HEK293 (cell line): ENCODE measurements at regions not wholly inside any gene's neighbourhood (a gene's known extent, or its start where the extent isn't known, plus 50 kb on each side); places are given as distances from the start of the nearest gene placed in this dataset.

ENCODE experiments used
- CTCF ChIA-PET: fragments of 350-600 bp; formaldehyde crosslinking; extraction: SDS; loops from one replicate; lab custom pipeline; 2021; ENCODE audit warnings: antibody characterized with exemption; lab: Yijun Ruan, JAX
- POLR2A ChIA-PET: fragments of 300-600 bp; formaldehyde crosslinking; extraction: SDS; loops from one replicate; lab custom pipeline; 2020; ENCODE audit warnings: antibody characterized with exemption, inconsistent platforms; lab: Yijun Ruan, JAX
- H3K27ac ChIP-seq: fragments of 200-500 bp; sonication (Bioruptor generic); 2 replicates; pipeline ENCODE4 v1.5.1; 2014; ENCODE audit warnings: low read depth, low read length, control low read depth, inconsistent platforms; ENCODE audit errors: extremely low read depth
- H3K36me3 ChIP-seq, 2 experiments: fragments of 200-500 bp in 1 of 2; sonication (Bioruptor generic) in 1 of 2; 1 replicate in 1 of 2; 2 replicates in 1 of 2; pipeline ENCODE4 v1.5.1; 2014 to 2017; ENCODE audit warnings: inconsistent platforms in 2 of 2, low read length in 2 of 2; ENCODE audit not compliant: control insufficient read depth in 2 of 2, insufficient read depth in 1 of 2
- H3K4me1 ChIP-seq: fragments of 200-500 bp; sonication (Bioruptor generic); 2 replicates; pipeline ENCODE4 v1.5.1; 2014; ENCODE audit warnings: mild to moderate bottlenecking, low read length, inconsistent platforms; ENCODE audit not compliant: control insufficient read depth, insufficient read depth
- H3K4me3 ChIP-seq: 2 replicates; pipeline ENCODE4 v1.5.1; 2011; ENCODE audit warnings: low read depth, mild to moderate bottlenecking, control low read depth, low read length, moderate library complexity
- H3K9me3 ChIP-seq: fragments of 200-500 bp; sonication (Bioruptor generic); 2 replicates; pipeline ENCODE4 v1.5.1; 2014; ENCODE audit warnings: low read depth, low read length, inconsistent platforms; ENCODE audit not compliant: control insufficient read depth, insufficient read depth
- EGR2 ChIP-seq: fragments of 450-650 bp; formaldehyde crosslinking; IDR thresholded peaks from 2 replicates; pipeline ENCODE4 v1.5.1; 2016; ENCODE audit warnings: low read depth, missing biosample characterization, missing genetic modification characterization
- OSR2 ChIP-seq: fragments of 450-650 bp; formaldehyde crosslinking; IDR thresholded peaks from 2 replicates; pipeline ENCODE4 v1.5.1; 2016; ENCODE audit warnings: missing biosample characterization, missing genetic modification characterization
- REPIN1 ChIP-seq: fragments of 450-650 bp; formaldehyde crosslinking; IDR thresholded peaks from 2 replicates; pipeline ENCODE4 v1.5.1; 2017; ENCODE audit warnings: missing biosample characterization, missing genetic modification characterization, low read depth
- SALL2 ChIP-seq: fragments of 450-650 bp; formaldehyde crosslinking; IDR thresholded peaks from 2 replicates; pipeline ENCODE4 v1.5.0; 2017; ENCODE audit warnings: missing biosample characterization, mild to moderate bottlenecking, missing genetic modification characterization, borderline replicate concordance
- ZBTB48 ChIP-seq: fragments of 450-650 bp; formaldehyde crosslinking; IDR thresholded peaks from 2 replicates; pipeline ENCODE4 v1.5.1; 2016; ENCODE audit warnings: missing biosample characterization, missing genetic modification characterization
- ZNF157 ChIP-seq: fragments of 450-650 bp; formaldehyde crosslinking; IDR thresholded peaks from 2 replicates; pipeline ENCODE4 v1.5.1; 2016; ENCODE audit warnings: missing biosample characterization, missing genetic modification characterization
- ZNF211 ChIP-seq: fragments of 450-650 bp; formaldehyde crosslinking; IDR thresholded peaks from 2 replicates; pipeline ENCODE4 v1.5.1; 2016; ENCODE audit warnings: low read depth, missing biosample characterization, missing genetic modification characterization
- ZNF221 ChIP-seq: fragments of 450-650 bp; formaldehyde crosslinking; IDR thresholded peaks from 2 replicates; pipeline ENCODE4 v1.5.1; 2017; ENCODE audit warnings: missing biosample characterization, missing genetic modification characterization, borderline replicate concordance
- ZNF404 ChIP-seq: fragments of 450-650 bp; formaldehyde crosslinking; IDR thresholded peaks from 2 replicates; pipeline ENCODE4 v1.5.1; 2017; ENCODE audit warnings: missing biosample characterization, missing genetic modification characterization
- ZNF48 ChIP-seq: fragments of 450-650 bp; formaldehyde crosslinking; IDR thresholded peaks from 2 replicates; pipeline ENCODE4 v1.5.1; 2016; ENCODE audit warnings: missing biosample characterization, missing genetic modification characterization
- ZNF555 ChIP-seq: fragments of 450-650 bp; formaldehyde crosslinking; conservative IDR thresholded peaks from 2 replicates; pipeline ENCODE4 v1.5.1; 2017; ENCODE audit warnings: missing biosample characterization, mild to moderate bottlenecking, missing genetic modification characterization, inconsistent platforms
- ZNF792 ChIP-seq: fragments of 450-650 bp; formaldehyde crosslinking; IDR thresholded peaks from 2 replicates; pipeline ENCODE4 v1.5.1; 2016; ENCODE audit warnings: missing biosample characterization, missing genetic modification characterization
- ZNF830 ChIP-seq: fragments of 450-650 bp; IDR thresholded peaks from 2 replicates; pipeline ENCODE4 v1.5.0; 2018; ENCODE audit warnings: missing biosample characterization, missing genetic modification characterization, low read depth, mild to moderate bottlenecking, moderate library complexity
- ZXDB ChIP-seq: fragments of 450-650 bp; formaldehyde crosslinking; IDR thresholded peaks from 2 replicates; pipeline ENCODE4 v1.5.1; 2016; ENCODE audit warnings: missing biosample characterization, missing genetic modification characterization
- TF ChIP-seq, protein P1 (sequence below): fragments of 450-650 bp; formaldehyde crosslinking; IDR thresholded peaks from 2 replicates; pipeline ENCODE4 v1.5.1; 2016; ENCODE audit warnings: missing biosample characterization, missing genetic modification characterization
- TF ChIP-seq, protein P2 (sequence below): fragments of 450-650 bp; formaldehyde crosslinking; IDR thresholded peaks from 2 replicates; pipeline ENCODE4 v1.5.1; 2017; ENCODE audit warnings: missing biosample characterization, missing genetic modification characterization
- TF ChIP-seq, protein P3 (sequence below): fragments of 450-650 bp; formaldehyde crosslinking; IDR thresholded peaks from 2 replicates; pipeline ENCODE4 v1.5.1; 2017; ENCODE audit warnings: missing biosample characterization, missing genetic modification characterization
- TF ChIP-seq, protein P4 (sequence below): fragments of 450-650 bp; formaldehyde crosslinking; IDR thresholded peaks from 2 replicates; pipeline ENCODE4 v1.5.1; 2016; ENCODE audit warnings: missing biosample characterization, missing genetic modification characterization, borderline replicate concordance
- TF ChIP-seq, protein P5 (sequence below): fragments of 450-650 bp; formaldehyde crosslinking; IDR thresholded peaks from 2 replicates; pipeline ENCODE4 v1.5.1; 2016; ENCODE audit warnings: missing biosample characterization, missing genetic modification characterization, low read depth

DNA sequence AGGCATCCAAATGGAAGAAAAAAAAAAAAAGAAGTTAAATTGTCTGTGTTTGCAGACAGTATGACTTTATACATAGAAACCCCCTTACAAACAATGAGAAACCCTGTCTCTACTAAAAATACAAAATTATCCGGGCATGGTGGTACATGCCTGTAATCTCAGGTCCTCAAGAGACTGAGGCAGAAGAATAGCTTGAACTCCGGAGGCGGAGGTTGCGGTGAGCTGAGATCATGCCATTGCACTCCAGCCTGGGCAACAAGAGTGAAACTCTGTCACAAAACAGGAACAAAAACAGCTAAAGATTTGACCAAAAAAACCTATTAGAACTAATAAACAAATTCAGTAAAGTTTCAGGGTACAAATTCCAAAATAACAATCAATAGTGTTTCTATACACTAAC is 385.8 kb upstream of the GRM3 start:
- no peaks in the 10 kb centered on the region for H3K9me3 ChIP-seq
- TF ChIP-seq ZXDB (tag by site-specific recombination): no peak
- TF ChIP-seq, protein P1, sequence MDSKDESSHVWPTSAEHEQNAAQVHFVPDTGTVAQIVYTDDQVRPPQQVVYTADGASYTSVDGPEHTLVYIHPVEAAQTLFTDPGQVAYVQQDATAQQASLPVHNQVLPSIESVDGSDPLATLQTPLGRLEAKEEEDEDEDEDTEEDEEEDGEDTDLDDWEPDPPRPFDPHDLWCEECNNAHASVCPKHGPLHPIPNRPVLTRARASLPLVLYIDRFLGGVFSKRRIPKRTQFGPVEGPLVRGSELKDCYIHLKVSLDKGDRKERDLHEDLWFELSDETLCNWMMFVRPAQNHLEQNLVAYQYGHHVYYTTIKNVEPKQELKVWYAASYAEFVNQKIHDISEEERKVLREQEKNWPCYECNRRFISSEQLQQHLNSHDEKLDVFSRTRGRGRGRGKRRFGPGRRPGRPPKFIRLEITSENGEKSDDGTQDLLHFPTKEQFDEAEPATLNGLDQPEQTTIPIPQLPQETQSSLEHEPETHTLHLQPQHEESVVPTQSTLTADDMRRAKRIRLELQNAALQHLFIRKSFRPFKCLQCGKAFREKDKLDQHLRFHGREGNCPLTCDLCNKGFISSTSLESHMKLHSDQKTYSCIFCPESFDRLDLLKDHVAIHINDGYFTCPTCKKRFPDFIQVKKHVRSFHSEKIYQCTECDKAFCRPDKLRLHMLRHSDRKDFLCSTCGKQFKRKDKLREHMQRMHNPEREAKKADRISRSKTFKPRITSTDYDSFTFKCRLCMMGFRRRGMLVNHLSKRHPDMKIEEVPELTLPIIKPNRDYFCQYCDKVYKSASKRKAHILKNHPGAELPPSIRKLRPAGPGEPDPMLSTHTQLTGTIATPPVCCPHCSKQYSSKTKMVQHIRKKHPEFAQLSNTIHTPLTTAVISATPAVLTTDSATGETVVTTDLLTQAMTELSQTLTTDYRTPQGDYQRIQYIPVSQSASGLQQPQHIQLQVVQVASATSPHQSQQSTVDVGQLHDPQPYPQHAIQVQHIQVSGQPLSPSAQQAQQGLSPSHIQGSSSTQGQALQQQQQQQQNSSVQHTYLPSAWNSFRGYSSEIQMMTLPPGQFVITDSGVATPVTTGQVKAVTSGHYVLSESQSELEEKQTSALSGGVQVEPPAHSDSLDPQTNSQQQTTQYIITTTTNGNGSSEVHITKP: no peak
- TF ChIP-seq REPIN1 (tag by site-specific recombination): no peak
- no peak for TF ChIP-seq OSR2 (tag by site-specific recombination)
- TF ChIP-seq, protein P2, sequence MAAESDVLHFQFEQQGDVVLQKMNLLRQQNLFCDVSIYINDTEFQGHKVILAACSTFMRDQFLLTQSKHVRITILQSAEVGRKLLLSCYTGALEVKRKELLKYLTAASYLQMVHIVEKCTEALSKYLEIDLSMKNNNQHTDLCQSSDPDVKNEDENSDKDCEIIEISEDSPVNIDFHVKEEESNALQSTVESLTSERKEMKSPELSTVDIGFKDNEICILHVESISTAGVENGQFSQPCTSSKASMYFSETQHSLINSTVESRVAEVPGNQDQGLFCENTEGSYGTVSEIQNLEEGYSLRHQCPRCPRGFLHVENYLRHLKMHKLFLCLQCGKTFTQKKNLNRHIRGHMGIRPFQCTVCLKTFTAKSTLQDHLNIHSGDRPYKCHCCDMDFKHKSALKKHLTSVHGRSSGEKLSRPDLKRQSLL: no peak
- no peak for TF ChIP-seq SALL2 (tag by site-specific recombination)
- TF ChIP-seq ZNF792 (tag by site-specific recombination): no peak
- no peak for TF ChIP-seq EGR2 (tag by site-specific recombination)
- no peak for TF ChIP-seq ZNF221
- no peak for TF ChIP-seq ZNF48
- no peak for TF ChIP-seq ZNF157 (tag by site-specific recombination)
- no peak for TF ChIP-seq ZNF830
- TF ChIP-seq, protein P3, sequence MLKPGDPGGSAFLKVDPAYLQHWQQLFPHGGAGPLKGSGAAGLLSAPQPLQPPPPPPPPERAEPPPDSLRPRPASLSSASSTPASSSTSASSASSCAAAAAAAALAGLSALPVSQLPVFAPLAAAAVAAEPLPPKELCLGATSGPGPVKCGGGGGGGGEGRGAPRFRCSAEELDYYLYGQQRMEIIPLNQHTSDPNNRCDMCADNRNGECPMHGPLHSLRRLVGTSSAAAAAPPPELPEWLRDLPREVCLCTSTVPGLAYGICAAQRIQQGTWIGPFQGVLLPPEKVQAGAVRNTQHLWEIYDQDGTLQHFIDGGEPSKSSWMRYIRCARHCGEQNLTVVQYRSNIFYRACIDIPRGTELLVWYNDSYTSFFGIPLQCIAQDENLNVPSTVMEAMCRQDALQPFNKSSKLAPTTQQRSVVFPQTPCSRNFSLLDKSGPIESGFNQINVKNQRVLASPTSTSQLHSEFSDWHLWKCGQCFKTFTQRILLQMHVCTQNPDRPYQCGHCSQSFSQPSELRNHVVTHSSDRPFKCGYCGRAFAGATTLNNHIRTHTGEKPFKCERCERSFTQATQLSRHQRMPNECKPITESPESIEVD (tag by site-specific recombination): no peak
- no peak for TF ChIP-seq ZNF404
- no peak for TF ChIP-seq ZNF555 (tag by site-specific recombination)
- TF ChIP-seq, protein P4, sequence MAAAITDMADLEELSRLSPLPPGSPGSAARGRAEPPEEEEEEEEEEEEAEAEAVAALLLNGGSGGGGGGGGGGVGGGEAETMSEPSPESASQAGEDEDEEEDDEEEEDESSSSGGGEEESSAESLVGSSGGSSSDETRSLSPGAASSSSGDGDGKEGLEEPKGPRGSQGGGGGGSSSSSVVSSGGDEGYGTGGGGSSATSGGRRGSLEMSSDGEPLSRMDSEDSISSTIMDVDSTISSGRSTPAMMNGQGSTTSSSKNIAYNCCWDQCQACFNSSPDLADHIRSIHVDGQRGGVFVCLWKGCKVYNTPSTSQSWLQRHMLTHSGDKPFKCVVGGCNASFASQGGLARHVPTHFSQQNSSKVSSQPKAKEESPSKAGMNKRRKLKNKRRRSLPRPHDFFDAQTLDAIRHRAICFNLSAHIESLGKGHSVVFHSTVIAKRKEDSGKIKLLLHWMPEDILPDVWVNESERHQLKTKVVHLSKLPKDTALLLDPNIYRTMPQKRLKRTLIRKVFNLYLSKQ (tag by site-specific recombination): no peak
- TF ChIP-seq ZBTB48 (tag by site-specific recombination): no peak
- TF ChIP-seq, protein P5, sequence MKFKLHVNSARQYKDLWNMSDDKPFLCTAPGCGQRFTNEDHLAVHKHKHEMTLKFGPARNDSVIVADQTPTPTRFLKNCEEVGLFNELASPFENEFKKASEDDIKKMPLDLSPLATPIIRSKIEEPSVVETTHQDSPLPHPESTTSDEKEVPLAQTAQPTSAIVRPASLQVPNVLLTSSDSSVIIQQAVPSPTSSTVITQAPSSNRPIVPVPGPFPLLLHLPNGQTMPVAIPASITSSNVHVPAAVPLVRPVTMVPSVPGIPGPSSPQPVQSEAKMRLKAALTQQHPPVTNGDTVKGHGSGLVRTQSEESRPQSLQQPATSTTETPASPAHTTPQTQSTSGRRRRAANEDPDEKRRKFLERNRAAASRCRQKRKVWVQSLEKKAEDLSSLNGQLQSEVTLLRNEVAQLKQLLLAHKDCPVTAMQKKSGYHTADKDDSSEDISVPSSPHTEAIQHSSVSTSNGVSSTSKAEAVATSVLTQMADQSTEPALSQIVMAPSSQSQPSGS (tag by site-specific recombination): no peak
- TF ChIP-seq ZNF211: no peak
- TF ChIP-seq, all 188 proteins: peak for 0
- POLR2A ChIA-PET: no interaction called here
- Histone ChIP-seq H3K36me3 (no peaks in the 10 kb centered on the region), H3K4me1 (no peaks in the 10 kb centered on the region), H3K4me3 (no peak overlapping the region), H3K27ac (no peak overlapping the region)
- CTCF ChIA-PET: no interaction called here
